Panc1 (cell line): ENCODE measurements at regions not wholly inside any gene's neighbourhood (a gene's known extent, or its start where the extent isn't known, plus 50 kb on each side); places are given as distances from the start of the nearest gene placed in this dataset.

ENCODE experiments used
- ATAC-seq: fragments of 200-7000 bp; cut with Tn5 transposase; 2 replicates; pipeline ENCODE4 v1.9.1; 2020; ENCODE audit warnings: mild to moderate bottlenecking, moderate library complexity
- BruUV-seq: library from RNA; stranded (reverse); fragments of 400-500 nt; replicated peaks from 2 replicates; lab custom pipeline; 2021; lab: Mats Ljungman, UMichigan
- CTCF ChIA-PET: fragments of 300-600 bp; sonication (Branson Sonifier 250); formaldehyde crosslinking; loops from one replicate; lab custom pipeline; 2022; ENCODE audit warnings: antibody characterized with exemption; lab: Charles Lee
- POLR2A ChIA-PET: fragments of 300-600 bp; sonication (Branson Sonifier 250); formaldehyde crosslinking; loops from one replicate; lab custom pipeline; 2022; ENCODE audit warnings: antibody characterized with exemption; lab: Charles Lee
- DNase-seq: peaks from one replicate; pipeline ENCODE4 v3.0.0-alpha.2; 2010; ENCODE audit warnings: low read depth, low spot score
- H3K27ac ChIP-seq: 2 replicates; pipeline ENCODE4 v1.5.1; 2011; ENCODE audit warnings: mild to moderate bottlenecking, low read length, inconsistent platforms
- H3K27me3 ChIP-seq: fragments of 200-500 bp; sonication (Bioruptor generic); 2 replicates; pipeline ENCODE4 v1.6.0; 2014; ENCODE audit warnings: low read length, inconsistent platforms; ENCODE audit not compliant: control insufficient read depth, insufficient read depth
- H3K36me3 ChIP-seq: fragments of 200-500 bp; sonication (Bioruptor generic); 2 replicates; pipeline ENCODE4 v1.5.1; 2014; ENCODE audit warnings: inconsistent platforms, mild to moderate bottlenecking, low read length, moderate library complexity; ENCODE audit not compliant: control insufficient read depth, insufficient read depth
- H3K4me1 ChIP-seq: 2 replicates; pipeline ENCODE4 v1.5.1; 2011; ENCODE audit warnings: inconsistent platforms, mild to moderate bottlenecking, low read length, moderate library complexity; ENCODE audit not compliant: control insufficient read depth, insufficient read depth
- H3K4me3 ChIP-seq, 2 experiments: 2 replicates each; pipeline ENCODE4 v1.5.1; 2011 to 2012; ENCODE audit warnings: low read depth in 2 of 2, low read length in 2 of 2, mild to moderate bottlenecking in 2 of 2, inconsistent platforms in 1 of 2, moderate library complexity in 1 of 2
- H3K9me3 ChIP-seq: fragments of 200-500 bp; sonication (Bioruptor generic); 2 replicates; pipeline ENCODE4 v1.5.1; 2014; ENCODE audit warnings: low read depth, mild to moderate bottlenecking, inconsistent platforms, low read length, moderate library complexity; ENCODE audit not compliant: control insufficient read depth, insufficient read depth
- POLR2AphosphoS5 ChIP-seq: IDR thresholded peaks from 2 replicates; pipeline ENCODE4 v1.6.1; 2012; ENCODE audit warnings: mild to moderate bottlenecking, low read depth, low read length, moderate library complexity
- SIN3A ChIP-seq: IDR thresholded peaks from 2 replicates; pipeline ENCODE4 v1.6.1; 2012; ENCODE audit warnings: low read depth, mild to moderate bottlenecking, low read length, moderate library complexity, borderline replicate concordance; ENCODE audit not compliant: insufficient read depth
- TCF7L2 ChIP-seq: IDR thresholded peaks from 2 replicates; pipeline ENCODE4 v1.6.1; 2011; ENCODE audit warnings: mild to moderate bottlenecking, low read depth, low read length, inconsistent platforms
- in situ Hi-C: cut with HindIII; loops from 2 replicates; pipeline ENCODE4 v1.10.0; 2016; ENCODE audit warnings: low sequenced_read_pairs, low pct_unique_long_range_greater_than_20kb
- intact Hi-C: fragments of 100-400 bp; cut with micrococcal nuclease; formaldehyde crosslinking; loops from one replicate; pipeline ENCODE4 v1.10.0; 2022; ENCODE audit not compliant: unreplicated experiment
- TF ChIP-seq, protein P1 (sequence below), 2 experiments: IDR thresholded peaks; 2 replicates each; pipeline ENCODE4 v1.6.1; 2011 to 2012; ENCODE audit warnings: low read depth in 2 of 2, control low read depth in 1 of 2, low read length in 1 of 2, mild to moderate bottlenecking in 1 of 2, moderate library complexity in 1 of 2; ENCODE audit not compliant: insufficient read depth in 1 of 2
- TF ChIP-seq, protein P2 (sequence below): fragments of 450-650 bp; IDR thresholded peaks from 2 replicates; pipeline ENCODE4 v1.5.1; 2017; ENCODE audit warnings: mild to moderate bottlenecking

DNA sequence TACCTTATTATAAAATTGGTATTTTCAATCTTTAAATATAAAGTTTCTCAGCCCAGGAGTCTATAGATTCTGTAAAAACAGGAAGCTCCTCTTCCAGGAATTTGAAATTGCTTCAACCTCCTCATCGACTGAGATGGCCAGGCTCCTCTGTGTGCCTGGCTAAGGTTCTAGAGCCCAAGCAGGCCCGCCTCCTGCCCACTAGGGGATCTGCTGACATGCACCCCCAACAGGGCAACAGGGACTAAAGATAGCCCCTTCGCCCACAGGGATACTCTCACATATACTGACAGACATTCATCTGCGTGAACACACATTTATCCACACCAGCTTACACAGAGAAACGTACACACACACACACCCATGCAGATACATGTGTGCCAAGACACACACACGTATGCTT, 183.1 kb upstream of the TLE3 start:
- DNase-seq (no peak), ATAC-seq (no peak)
- no TSS peak for BruUV-seq
- H3K4me3 ChIP-seq = no peak overlapping the region
- H3K36me3 ChIP-seq = no peaks in the 10 kb centered on the region
- ChIA-PET CTCF (no interaction called here), POLR2A (interaction anchor here (0.5 kb wide), 1 partner anchor 422 kb away, joined by 18 read pairs; no protein-coding TSS in a partner anchor)
- no peaks in the 10 kb centered on the region for H3K9me3 ChIP-seq
- TF ChIP-seq POLR2AphosphoS5 (no peak), SIN3A (no peak), TCF7L2 (no peak)
- TF ChIP-seq, protein P1, sequence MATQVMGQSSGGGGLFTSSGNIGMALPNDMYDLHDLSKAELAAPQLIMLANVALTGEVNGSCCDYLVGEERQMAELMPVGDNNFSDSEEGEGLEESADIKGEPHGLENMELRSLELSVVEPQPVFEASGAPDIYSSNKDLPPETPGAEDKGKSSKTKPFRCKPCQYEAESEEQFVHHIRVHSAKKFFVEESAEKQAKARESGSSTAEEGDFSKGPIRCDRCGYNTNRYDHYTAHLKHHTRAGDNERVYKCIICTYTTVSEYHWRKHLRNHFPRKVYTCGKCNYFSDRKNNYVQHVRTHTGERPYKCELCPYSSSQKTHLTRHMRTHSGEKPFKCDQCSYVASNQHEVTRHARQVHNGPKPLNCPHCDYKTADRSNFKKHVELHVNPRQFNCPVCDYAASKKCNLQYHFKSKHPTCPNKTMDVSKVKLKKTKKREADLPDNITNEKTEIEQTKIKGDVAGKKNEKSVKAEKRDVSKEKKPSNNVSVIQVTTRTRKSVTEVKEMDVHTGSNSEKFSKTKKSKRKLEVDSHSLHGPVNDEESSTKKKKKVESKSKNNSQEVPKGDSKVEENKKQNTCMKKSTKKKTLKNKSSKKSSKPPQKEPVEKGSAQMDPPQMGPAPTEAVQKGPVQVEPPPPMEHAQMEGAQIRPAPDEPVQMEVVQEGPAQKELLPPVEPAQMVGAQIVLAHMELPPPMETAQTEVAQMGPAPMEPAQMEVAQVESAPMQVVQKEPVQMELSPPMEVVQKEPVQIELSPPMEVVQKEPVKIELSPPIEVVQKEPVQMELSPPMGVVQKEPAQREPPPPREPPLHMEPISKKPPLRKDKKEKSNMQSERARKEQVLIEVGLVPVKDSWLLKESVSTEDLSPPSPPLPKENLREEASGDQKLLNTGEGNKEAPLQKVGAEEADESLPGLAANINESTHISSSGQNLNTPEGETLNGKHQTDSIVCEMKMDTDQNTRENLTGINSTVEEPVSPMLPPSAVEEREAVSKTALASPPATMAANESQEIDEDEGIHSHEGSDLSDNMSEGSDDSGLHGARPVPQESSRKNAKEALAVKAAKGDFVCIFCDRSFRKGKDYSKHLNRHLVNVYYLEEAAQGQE (IDR thresholded peaks at IDR 0.05; ENCODE audit: insufficient read depth in 1 of 2, low read depth in 2 of 2, low read length in 1 of 2) = no peak
- TF ChIP-seq, protein P2, sequence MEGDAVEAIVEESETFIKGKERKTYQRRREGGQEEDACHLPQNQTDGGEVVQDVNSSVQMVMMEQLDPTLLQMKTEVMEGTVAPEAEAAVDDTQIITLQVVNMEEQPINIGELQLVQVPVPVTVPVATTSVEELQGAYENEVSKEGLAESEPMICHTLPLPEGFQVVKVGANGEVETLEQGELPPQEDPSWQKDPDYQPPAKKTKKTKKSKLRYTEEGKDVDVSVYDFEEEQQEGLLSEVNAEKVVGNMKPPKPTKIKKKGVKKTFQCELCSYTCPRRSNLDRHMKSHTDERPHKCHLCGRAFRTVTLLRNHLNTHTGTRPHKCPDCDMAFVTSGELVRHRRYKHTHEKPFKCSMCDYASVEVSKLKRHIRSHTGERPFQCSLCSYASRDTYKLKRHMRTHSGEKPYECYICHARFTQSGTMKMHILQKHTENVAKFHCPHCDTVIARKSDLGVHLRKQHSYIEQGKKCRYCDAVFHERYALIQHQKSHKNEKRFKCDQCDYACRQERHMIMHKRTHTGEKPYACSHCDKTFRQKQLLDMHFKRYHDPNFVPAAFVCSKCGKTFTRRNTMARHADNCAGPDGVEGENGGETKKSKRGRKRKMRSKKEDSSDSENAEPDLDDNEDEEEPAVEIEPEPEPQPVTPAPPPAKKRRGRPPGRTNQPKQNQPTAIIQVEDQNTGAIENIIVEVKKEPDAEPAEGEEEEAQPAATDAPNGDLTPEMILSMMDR = no peak
- H3K27me3 ChIP-seq = no peaks in the 10 kb centered on the region
- intact Hi-C loops (no loop called here), in situ Hi-C loops (no loop called here)
- H3K27ac ChIP-seq = no peak overlapping the region
- no peaks in the 10 kb centered on the region; the same call in 1 of the 2 replicates for H3K4me1 ChIP-seq

GRCh38 chr15:70279096-70279495, 181.4 kb upstream of the TLE3 start:
- no peaks in the 10 kb centered on the region for H3K9me3 ChIP-seq
- intact Hi-C loops (no loop called here), in situ Hi-C loops (no loop called here)
- no peak overlapping the region for H3K4me3 ChIP-seq
- ChIA-PET POLR2A (no interaction called here), CTCF (no interaction called here)
- ATAC-seq (no peak), DNase-seq (no peak)
- no peaks in the 10 kb centered on the region; the same call in 1 of the 2 replicates for H3K4me1 ChIP-seq
- BruUV-seq = no TSS peak
- no peak overlapping the region for H3K27ac ChIP-seq
- TF ChIP-seq, protein P2 = no peak
- TF ChIP-seq, protein P1 (IDR thresholded peaks at IDR 0.05; ENCODE audit: insufficient read depth in 1 of 2, low read depth in 2 of 2, low read length in 1 of 2) = no peak
- TF ChIP-seq TCF7L2 = no peak
- TF ChIP-seq POLR2AphosphoS5 = no peak
- no peak for TF ChIP-seq SIN3A
- H3K27me3 ChIP-seq = no peaks in the 10 kb centered on the region
- no peaks in the 10 kb centered on the region for H3K36me3 ChIP-seq
